ENCODE measurements at regions not wholly inside any gene's neighbourhood (a gene's known extent, or its start where the extent isn't known, plus 50 kb on each side); places are given as distances from the start of the nearest gene placed in this dataset.
"Not testable (repeated sequence)": the region's sequence is repeated elsewhere in the genome, so short reads cannot be mapped to it uniquely, and the experiment has no call there.

DNA sequence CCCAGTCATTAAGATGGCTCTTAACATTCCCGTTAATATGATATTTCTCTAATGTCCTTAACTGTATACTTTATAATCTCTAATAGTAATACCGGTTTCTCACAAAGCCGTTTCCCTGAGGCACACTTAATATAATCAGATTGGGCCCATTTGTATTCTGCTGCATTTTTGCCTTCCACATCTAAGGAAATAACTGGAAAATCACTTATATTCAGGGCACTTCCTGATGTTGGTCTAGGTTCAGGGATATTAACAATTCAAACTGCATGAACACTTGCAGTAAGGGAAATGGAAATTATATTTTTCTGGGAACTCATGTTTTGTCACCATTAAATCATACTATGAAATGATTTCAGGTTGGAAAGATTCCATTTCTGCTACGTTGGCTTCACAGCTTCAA is 119.8 kb downstream of the TPR start:
- DNase-seq (ENCODE audit: low read depth in 2 of 2), result peak in 1 of 2 donors; percentile 2

DNA sequence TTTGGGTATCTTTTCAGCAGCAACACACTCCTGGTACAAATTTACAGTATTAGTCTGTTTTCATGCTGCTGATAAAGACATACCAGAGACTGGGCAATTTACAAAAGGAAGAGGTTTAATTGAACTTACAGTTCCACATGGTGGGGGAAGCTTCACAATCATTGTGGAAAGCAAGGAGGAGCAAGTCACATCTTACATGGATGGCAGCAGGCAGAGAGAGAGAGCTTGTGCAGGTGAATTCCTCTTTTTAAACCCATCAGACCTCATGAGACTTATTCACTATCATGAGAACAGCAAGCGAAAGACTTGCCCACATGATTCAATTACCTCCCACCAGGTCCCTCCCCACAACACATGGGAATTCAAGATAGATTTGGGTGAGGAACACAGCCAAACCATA is 124.5 kb downstream of the TPR start:
- no peak for DNase-seq (ENCODE audit: low read depth in 2 of 2)

GRCh38 chr1:186248608-186249007 is 126.4 kb downstream of the TPR start:
- DNase-seq (ENCODE audit: low read depth in 2 of 2), result not testable (repeated sequence)

- no peak for DNase-seq (ENCODE audit: low read depth in 2 of 2)
Measured at GRCh38 chr1:186244825-186245224, 130.2 kb downstream of the TPR start.

Measured in dermis microvascular lymphatic vessel endothelial cell (primary cell).